PFSK-1 (cell line): ENCODE measurements at regions not wholly inside any gene's neighbourhood (a gene's known extent, or its start where the extent isn't known, plus 50 kb on each side); places are given as distances from the start of the nearest gene placed in this dataset.

Source experiments
- FOXP2 ChIP-seq: optimal IDR thresholded peaks from 2 replicates; pipeline ENCODE3; 2011; ENCODE audit warnings: borderline replicate concordance, control low read depth, inconsistent platforms; ENCODE audit not compliant: insufficient read depth; ENCODE audit errors: extremely low read length, extremely low read depth
- POLR2AphosphoS5 ChIP-seq: IDR thresholded peaks from 2 replicates; pipeline ENCODE4 v1.6.1; 2012; ENCODE audit warnings: low read depth, mild to moderate bottlenecking, control low read depth, low read length, moderate library complexity
- REST ChIP-seq, 2 experiments: IDR thresholded peaks; 2 replicates each; pipeline versions ENCODE4 v1.6.1 to v1.8.0; 2011 to 2012; ENCODE audit warnings: low read depth in 2 of 2, low read length in 2 of 2, control low read depth in 1 of 2, inconsistent platforms in 1 of 2, mild to moderate bottlenecking in 1 of 2, moderate library complexity in 1 of 2; ENCODE audit not compliant: insufficient read depth in 1 of 2
- SIN3A ChIP-seq: IDR thresholded peaks from 2 replicates; pipeline ENCODE4 v1.6.1; 2012; ENCODE audit warnings: mild to moderate bottlenecking, low read length, moderate library complexity, borderline replicate concordance; ENCODE audit not compliant: insufficient read depth
- TAF1 ChIP-seq: IDR thresholded peaks from 2 replicates; pipeline ENCODE4 v1.6.1; 2012; ENCODE audit warnings: low read length, control low read depth, borderline replicate concordance; ENCODE audit not compliant: insufficient read depth

- TF ChIP-seq POLR2AphosphoS5 = no peak
- no peak for TF ChIP-seq FOXP2
- no peak for TF ChIP-seq REST (IDR thresholded peaks at IDR 0.05; ENCODE audit: insufficient read depth in 1 of 2, low read depth in 2 of 2, low read length in 2 of 2)
- no peak for TF ChIP-seq TAF1
- no peak for TF ChIP-seq SIN3A
Observed at GRCh38 chr5:18954239-18954638, 1033.8 kb downstream of the CDH18 start.
